Astrocyte (in vitro differentiated cells and primary cell): ENCODE measurements at regions not wholly inside any gene's neighbourhood (a gene's known extent, or its start where the extent isn't known, plus 50 kb on each side); places are given as distances from the start of the nearest gene placed in this dataset.

Source experiments
- DNase-seq: peaks from one replicate; pipeline ENCODE4 v3.0.0-alpha.2; 2010; ENCODE audit warnings: low read depth
- FAIRE-seq: peaks from 2 replicates; lab custom pipeline; 2011; peaks lifted over from hg19 to GRCh38; lab: Jason Lieb, UNC
- H2AFZ ChIP-seq: 2 replicates; pipeline ENCODE4 v1.6.0; 2012; ENCODE audit warnings: low read depth, low read length, inconsistent platforms
- H3K27ac ChIP-seq: 2 replicates; pipeline ENCODE4 v1.5.1; 2011; ENCODE audit warnings: low read depth, low read length, inconsistent platforms
- H3K27me3 ChIP-seq: 2 replicates; pipeline ENCODE4 v1.6.0; 2011; ENCODE audit warnings: low read length, inconsistent platforms; ENCODE audit not compliant: insufficient read depth
- H3K36me3 ChIP-seq: 2 replicates; pipeline ENCODE4 v1.5.1; 2011; ENCODE audit warnings: low read length, inconsistent platforms; ENCODE audit not compliant: insufficient read depth
- H3K4me1 ChIP-seq: 2 replicates; pipeline ENCODE4 v1.5.1; 2011; ENCODE audit warnings: low read length, inconsistent platforms; ENCODE audit not compliant: insufficient read depth
- H3K4me2 ChIP-seq: 2 replicates; pipeline ENCODE4 v1.6.0; 2012; ENCODE audit warnings: low read length, inconsistent platforms
- H3K4me3 ChIP-seq: 2 replicates; pipeline ENCODE4 v1.5.1; 2011; ENCODE audit warnings: low read depth, mild to moderate bottlenecking, low read length, inconsistent platforms; ENCODE audit not compliant: insufficient read depth
- H3K79me2 ChIP-seq: 2 replicates; pipeline ENCODE4 v1.6.0; 2012; ENCODE audit warnings: mild to moderate bottlenecking, low read length, inconsistent platforms; ENCODE audit not compliant: insufficient read depth
- H3K9ac ChIP-seq: 2 replicates; pipeline ENCODE4 v1.6.0; 2012; ENCODE audit warnings: mild to moderate bottlenecking, low read length, inconsistent platforms
- H3K9me3 ChIP-seq: 2 replicates; pipeline ENCODE4 v1.5.1; 2012; ENCODE audit warnings: low read depth, mild to moderate bottlenecking, low read length, inconsistent platforms; ENCODE audit not compliant: insufficient read depth
- H4K20me1 ChIP-seq: 2 replicates; pipeline ENCODE4 v1.6.0; 2012; ENCODE audit warnings: low read length, inconsistent platforms; ENCODE audit not compliant: insufficient read depth
- H3K27ac Mint-ChIP-seq: one replicate; pipeline ENCODE4 v1.8.0; 2021; ENCODE audit warnings: mild to moderate bottlenecking, mixed read lengths; ENCODE audit not compliant: unreplicated experiment
- H3K27me3 Mint-ChIP-seq: one replicate; pipeline ENCODE4 v1.8.0; 2021; ENCODE audit warnings: low read depth, mixed read lengths; ENCODE audit not compliant: unreplicated experiment
- H3K36me3 Mint-ChIP-seq: one replicate; pipeline ENCODE4 v1.8.0; 2021; ENCODE audit warnings: low read depth, mixed read lengths; ENCODE audit not compliant: unreplicated experiment
- H3K4me1 Mint-ChIP-seq: one replicate; pipeline ENCODE4 v1.8.0; 2021; ENCODE audit warnings: low read depth, mixed read lengths; ENCODE audit not compliant: unreplicated experiment
- H3K4me3 Mint-ChIP-seq: one replicate; pipeline ENCODE4 v1.8.0; 2021; ENCODE audit warnings: mild to moderate bottlenecking, moderate library complexity, mixed read lengths; ENCODE audit not compliant: unreplicated experiment
- H3K9me3 Mint-ChIP-seq: one replicate; pipeline ENCODE4 v1.8.0; 2021; ENCODE audit warnings: mild to moderate bottlenecking, mixed read lengths; ENCODE audit not compliant: unreplicated experiment
- EZH2 ChIP-seq: IDR thresholded peaks from 2 replicates; pipeline ENCODE4 v1.6.1; 2012; ENCODE audit warnings: mild to moderate bottlenecking, low read length, inconsistent platforms; ENCODE audit not compliant: insufficient read depth
- TF ChIP-seq, protein P1 (sequence below): IDR thresholded peaks from 2 replicates; pipeline ENCODE4 v1.5.1; 2011; ENCODE audit warnings: low read depth, mild to moderate bottlenecking, inconsistent platforms, low read length, moderate library complexity; ENCODE audit not compliant: insufficient read depth

DNA sequence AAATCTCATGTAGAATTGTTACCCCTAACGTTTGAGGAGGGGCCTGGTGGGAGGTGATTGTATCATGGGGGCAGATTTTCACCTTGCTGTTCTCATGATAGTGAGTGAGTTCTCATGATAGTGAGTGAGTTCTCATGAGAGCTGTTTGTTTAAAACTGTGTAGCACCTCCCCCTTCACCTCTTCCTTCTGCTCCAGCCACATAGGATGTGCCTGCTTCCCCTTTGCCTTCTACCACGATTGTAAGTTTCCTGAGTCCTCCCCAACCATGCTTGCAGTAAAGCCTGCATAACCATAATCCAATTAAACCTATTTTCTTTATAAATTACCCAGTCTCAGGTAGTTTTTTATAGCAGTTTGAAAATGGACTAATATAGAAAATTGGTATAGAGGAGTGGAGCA is 1783.7 kb upstream of the CDH9 start:
- no peak overlapping the region for H3K27ac Mint-ChIP-seq
- Histone ChIP-seq H3K27ac (no peak overlapping the region), H3K9me3 (no peaks in the 10 kb centered on the region), H4K20me1 (no peaks in the 10 kb centered on the region), H3K27me3 (no peaks in the 10 kb centered on the region), H3K79me2 (no peaks in the 10 kb centered on the region), H3K9ac (no peak overlapping the region), H3K4me2 (no peak overlapping the region), H2AFZ (no peak overlapping the region), H3K4me3 (no peak overlapping the region), H3K4me1 (no peaks in the 10 kb centered on the region), H3K36me3 (no peaks in the 10 kb centered on the region)
- TF ChIP-seq EZH2: no peak
- TF ChIP-seq, protein P1, sequence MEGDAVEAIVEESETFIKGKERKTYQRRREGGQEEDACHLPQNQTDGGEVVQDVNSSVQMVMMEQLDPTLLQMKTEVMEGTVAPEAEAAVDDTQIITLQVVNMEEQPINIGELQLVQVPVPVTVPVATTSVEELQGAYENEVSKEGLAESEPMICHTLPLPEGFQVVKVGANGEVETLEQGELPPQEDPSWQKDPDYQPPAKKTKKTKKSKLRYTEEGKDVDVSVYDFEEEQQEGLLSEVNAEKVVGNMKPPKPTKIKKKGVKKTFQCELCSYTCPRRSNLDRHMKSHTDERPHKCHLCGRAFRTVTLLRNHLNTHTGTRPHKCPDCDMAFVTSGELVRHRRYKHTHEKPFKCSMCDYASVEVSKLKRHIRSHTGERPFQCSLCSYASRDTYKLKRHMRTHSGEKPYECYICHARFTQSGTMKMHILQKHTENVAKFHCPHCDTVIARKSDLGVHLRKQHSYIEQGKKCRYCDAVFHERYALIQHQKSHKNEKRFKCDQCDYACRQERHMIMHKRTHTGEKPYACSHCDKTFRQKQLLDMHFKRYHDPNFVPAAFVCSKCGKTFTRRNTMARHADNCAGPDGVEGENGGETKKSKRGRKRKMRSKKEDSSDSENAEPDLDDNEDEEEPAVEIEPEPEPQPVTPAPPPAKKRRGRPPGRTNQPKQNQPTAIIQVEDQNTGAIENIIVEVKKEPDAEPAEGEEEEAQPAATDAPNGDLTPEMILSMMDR: no peak
- no peaks in the 10 kb centered on the region for H3K4me1 Mint-ChIP-seq
- FAIRE-seq: no peak
- H3K36me3 Mint-ChIP-seq: no peaks in the 10 kb centered on the region
- H3K4me3 Mint-ChIP-seq: no peak overlapping the region
- no peak for DNase-seq
- no peaks in the 10 kb centered on the region for H3K27me3 Mint-ChIP-seq
- peaks cover 4% of the 10 kb centered on the region for H3K9me3 Mint-ChIP-seq

GRCh38 chr5:28810751-28811136 is 1772.4 kb upstream of the CDH9 start:
- TF ChIP-seq, protein P1: no peak
- no peak for TF ChIP-seq EZH2
- H3K4me2 ChIP-seq: no peak overlapping the region
- H3K27me3 ChIP-seq: no peaks in the 10 kb centered on the region
- DNase-seq: no peak
- H3K27ac Mint-ChIP-seq: no peak overlapping the region
- no peak for FAIRE-seq
- peaks cover 8% of the 10 kb centered on the region for H3K4me1 Mint-ChIP-seq
- H3K27me3 Mint-ChIP-seq: no peaks in the 10 kb centered on the region
- H3K9me3 Mint-ChIP-seq: no peaks in the 10 kb centered on the region
- H3K9me3 ChIP-seq: peaks cover 3% of the 10 kb centered on the region
- no peaks in the 10 kb centered on the region for H3K36me3 Mint-ChIP-seq
- H3K79me2 ChIP-seq: no peaks in the 10 kb centered on the region
- no peak overlapping the region for H3K4me3 Mint-ChIP-seq
- no peaks in the 10 kb centered on the region for H3K36me3 ChIP-seq
- H4K20me1 ChIP-seq: no peaks in the 10 kb centered on the region
- H3K4me3 ChIP-seq: no peak overlapping the region
- H3K27ac ChIP-seq: no peak overlapping the region
- H3K4me1 ChIP-seq: no peaks in the 10 kb centered on the region
- H3K9ac ChIP-seq: no peak overlapping the region
- no peak overlapping the region for H2AFZ ChIP-seq

DNA sequence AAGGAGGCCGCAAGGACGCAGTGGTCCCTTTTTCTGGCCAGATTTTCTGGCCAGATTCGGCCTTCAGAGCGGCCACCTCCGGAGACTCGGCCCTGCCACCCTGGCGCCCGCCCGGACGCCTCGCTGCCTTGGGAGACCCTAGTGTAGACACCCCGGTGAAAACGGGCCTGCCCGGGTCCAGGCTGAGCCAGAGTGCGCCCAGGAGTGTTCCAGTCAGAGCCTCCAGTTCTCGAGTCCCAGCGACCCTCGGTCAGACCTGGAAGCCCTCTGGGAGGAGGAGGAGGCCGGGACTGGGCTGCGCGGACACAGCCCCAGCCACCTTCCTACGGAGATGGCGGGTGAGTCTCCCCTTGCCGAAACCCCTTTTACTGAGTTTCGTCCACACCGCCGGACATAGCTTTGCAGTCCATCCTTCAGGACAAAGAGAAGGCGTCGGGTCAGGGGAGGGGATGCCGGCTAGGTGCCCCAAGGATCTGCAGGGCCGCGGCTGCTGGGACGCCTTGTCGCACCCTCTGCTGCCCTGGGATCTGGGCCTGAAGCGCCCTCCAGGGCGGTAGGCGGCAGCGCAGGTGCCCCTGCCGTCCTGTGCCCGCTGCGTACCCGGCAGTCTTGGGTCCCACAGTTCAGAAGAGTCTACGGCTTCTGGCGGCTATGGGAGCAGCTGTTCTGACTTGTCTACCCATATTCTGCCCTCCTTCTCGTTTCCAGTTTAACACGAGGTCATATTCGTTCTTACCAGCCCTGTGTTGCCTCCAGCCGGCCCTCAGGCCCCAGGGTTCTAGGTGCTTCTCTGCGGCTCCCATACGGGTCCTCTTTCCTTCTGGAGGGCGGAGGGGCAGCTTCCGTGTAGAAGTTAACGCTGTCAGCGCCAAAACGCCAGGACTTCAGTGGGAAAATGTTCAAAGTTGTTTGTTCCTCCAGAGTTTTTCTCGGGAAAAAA is 1771.7 kb upstream of the CDH9 start:
- H3K9me3 Mint-ChIP-seq: no peaks in the 10 kb centered on the region
- Histone ChIP-seq H3K4me3 (no peak overlapping the region), H3K79me2 (no peaks in the 10 kb centered on the region), H3K9ac (no peak overlapping the region), H4K20me1 (no peaks in the 10 kb centered on the region), H3K9me3 (peaks cover 3% of the 10 kb centered on the region), H3K27ac (no peak overlapping the region), H3K27me3 (no peaks in the 10 kb centered on the region), H3K36me3 (no peaks in the 10 kb centered on the region), H3K4me2 (no peak overlapping the region), H2AFZ (no peak overlapping the region), H3K4me1 (no peaks in the 10 kb centered on the region)
- no peaks in the 10 kb centered on the region for H3K27me3 Mint-ChIP-seq
- TF ChIP-seq EZH2: no peak
- TF ChIP-seq, protein P1: no peak
- H3K4me1 Mint-ChIP-seq: peaks cover 8% of the 10 kb centered on the region
- H3K36me3 Mint-ChIP-seq: no peaks in the 10 kb centered on the region
- DNase-seq: no peak
- no peak overlapping the region for H3K4me3 Mint-ChIP-seq
- no peak overlapping the region for H3K27ac Mint-ChIP-seq
- FAIRE-seq: no peak
